NCI-H345 (cell line): ENCODE measurements at regions not wholly inside any gene's neighbourhood (a gene's known extent, or its start where the extent isn't known, plus 50 kb on each side); places are given as distances from the start of the nearest gene placed in this dataset.

Experiments
- DNase-seq: peaks from one replicate; lab custom pipeline; 2025; lab: John Stamatoyannopoulos, UW

DNA sequence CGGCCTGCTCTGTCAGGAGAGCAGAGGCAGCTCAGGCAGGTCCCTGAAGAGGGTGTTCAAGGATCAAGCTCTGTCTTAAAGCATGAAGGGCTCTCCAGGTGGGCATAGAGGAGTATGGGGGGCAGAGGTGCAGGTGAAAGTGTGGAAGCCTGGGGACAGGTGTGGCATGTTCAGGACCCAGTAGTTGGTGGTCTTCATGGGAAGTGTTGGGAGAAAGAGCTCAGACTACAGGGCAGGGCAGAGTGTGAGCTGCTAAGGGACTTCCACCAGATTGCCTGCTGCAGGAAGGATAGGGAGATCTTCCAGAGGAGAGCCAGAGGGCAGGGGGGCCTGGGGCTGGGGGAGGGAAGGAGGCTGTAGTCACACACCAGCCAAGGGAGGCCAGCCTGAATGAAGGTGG is 156.5 kb upstream of the GDF10 start:
- DNase-seq: no peak

- DNase-seq: no peak
Observed at GRCh38 chr10:47144525-47144924, 155.5 kb upstream of the GDF10 start.

- no peak for DNase-seq
Observed at GRCh38 chr10:47145290-47145934, 154.6 kb upstream of the GDF10 start.

DNA sequence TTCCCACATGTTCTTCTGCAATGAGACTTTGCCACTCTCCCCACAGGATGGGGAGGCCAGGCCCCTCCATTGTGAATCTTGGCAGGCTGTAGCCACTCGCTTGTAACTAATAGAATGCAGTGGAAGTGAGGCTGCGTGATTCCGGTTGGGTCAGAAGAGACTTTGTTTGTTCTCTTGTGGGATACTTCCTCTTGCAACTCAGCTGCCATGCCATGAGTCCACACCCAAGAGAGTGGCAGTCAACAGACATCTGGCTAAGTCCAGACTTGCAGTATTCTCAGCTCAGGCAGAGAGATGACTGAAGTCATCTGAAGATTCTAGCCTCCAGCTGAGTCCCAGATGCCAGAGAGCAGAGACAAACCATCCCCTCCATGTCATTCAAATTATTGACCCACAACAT is 153.4 kb upstream of the GDF10 start:
- no peak for DNase-seq

GRCh38 chr10:47147186-47147585 is 152.8 kb upstream of the GDF10 start:
- no peak for DNase-seq

DNA sequence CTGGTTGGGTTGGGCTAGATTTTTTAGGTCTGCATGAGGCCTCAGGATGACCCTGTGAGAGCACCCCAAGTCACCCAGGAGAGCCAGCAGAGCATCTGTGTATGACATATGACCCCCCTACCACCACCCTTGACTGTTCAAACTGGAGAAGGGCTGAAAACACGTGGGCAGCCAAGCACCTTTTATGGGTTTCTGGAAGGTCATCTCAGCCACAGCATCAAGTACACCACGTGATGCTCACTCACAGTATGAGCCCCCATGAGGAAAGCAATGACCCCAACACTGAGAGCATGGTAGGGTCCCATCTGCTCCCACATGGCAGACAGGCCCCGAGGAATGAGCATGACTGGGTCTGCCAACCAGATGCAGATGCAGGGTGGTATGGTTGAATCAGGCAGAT is 149.4 kb upstream of the GDF10 start:
- DNase-seq: no peak

GRCh38 chr10:47151920-47152319 is 148.1 kb upstream of the GDF10 start:
- no peak for DNase-seq

GRCh38 chr10:47152861-47153349 is 147.1 kb upstream of the GDF10 start:
- DNase-seq: no peak

DNA sequence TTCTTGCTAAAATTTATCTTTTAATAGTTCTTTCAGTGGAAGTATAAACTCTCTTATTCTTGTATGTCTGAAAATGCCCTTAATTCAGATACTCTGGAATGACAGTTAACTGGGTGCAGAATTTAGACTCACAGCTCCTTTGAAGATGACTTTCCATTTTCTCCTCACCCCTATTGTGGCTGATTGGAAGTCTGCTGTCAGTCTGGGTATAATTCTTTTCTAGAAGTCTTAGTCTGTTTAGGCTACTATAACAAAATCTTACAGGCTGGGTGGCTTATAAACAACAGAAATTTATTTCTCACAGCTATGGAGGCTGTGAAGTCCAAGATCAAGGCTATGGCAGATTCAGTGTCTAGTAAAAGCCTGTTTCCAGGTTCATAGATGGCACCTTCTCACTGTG is 145.2 kb upstream of the GDF10 start:
- no peak for DNase-seq

DNA sequence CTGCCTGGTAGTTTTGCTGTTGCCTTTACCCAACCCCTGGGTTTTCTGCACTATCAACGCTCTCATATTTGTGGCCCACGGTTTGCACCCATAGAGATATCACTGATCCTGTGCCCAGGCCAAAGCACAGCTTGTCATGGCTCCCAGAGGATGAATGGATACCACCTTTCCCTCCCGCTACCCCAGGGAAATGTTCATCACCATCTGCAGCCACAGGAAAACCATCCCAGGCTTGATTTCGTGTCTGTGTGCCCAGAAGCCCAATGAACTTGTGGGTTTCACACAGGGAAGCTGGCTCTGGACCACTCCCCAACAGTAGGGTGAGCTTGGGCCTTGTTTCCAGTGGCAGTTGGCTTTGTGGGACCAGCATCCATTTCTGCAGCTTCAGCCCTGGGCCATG is 143.1 kb upstream of the GDF10 start:
- no peak for DNase-seq

GRCh38 chr10:47158116-47159071 is 141.6 kb upstream of the GDF10 start:
- DNase-seq: no peak

DNA sequence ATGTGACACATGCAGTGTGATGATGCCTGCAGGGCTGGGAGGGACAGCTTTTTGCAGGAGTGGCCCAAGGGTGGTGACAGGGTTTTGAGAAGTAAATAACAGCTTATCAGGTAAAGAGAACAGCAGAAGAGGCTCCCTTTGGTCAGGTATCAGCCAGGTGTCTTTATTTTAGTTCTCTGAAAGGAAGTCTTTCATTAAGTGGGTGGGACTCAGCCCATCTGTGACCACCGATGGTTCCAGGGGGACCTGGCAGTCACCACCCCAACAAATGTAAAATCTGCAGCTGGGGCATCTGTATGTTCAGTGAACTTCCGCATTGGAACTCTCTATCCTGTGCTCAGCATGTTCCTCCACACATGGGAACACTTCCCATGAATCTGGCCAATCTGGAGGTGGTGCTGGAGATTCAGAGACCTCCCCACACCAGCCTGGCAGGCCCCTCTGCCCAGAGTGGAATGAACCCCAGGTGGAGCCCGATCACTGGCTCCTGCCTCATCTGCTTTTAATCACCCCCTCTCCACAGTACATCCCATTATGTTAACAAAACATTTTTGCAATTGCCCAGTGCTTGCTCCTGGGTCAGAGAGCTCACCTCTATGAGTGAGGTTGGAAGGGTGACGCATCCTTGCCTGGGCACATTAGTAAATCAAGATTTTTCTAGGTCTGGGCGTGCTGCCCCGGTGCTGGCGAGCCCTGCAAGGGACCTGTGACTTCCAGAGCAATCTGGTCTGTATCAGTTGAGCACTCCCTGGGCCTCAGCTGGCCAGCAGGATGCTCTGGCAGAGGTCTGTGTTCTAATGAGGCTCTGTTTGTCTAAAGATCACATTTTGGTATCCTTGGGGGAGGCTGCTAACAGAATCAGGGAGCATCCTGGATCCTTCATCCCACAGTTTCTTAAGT is 140.4 kb upstream of the GDF10 start:
- DNase-seq: no peak

GRCh38 chr10:47160261-47160908 is 139.6 kb upstream of the GDF10 start:
- no peak for DNase-seq

GRCh38 chr10:47160967-47161366 is 139.0 kb upstream of the GDF10 start:
- DNase-seq: no peak

- DNase-seq: no peak
Observed at GRCh38 chr10:47161465-47161864, 138.5 kb upstream of the GDF10 start.

DNA sequence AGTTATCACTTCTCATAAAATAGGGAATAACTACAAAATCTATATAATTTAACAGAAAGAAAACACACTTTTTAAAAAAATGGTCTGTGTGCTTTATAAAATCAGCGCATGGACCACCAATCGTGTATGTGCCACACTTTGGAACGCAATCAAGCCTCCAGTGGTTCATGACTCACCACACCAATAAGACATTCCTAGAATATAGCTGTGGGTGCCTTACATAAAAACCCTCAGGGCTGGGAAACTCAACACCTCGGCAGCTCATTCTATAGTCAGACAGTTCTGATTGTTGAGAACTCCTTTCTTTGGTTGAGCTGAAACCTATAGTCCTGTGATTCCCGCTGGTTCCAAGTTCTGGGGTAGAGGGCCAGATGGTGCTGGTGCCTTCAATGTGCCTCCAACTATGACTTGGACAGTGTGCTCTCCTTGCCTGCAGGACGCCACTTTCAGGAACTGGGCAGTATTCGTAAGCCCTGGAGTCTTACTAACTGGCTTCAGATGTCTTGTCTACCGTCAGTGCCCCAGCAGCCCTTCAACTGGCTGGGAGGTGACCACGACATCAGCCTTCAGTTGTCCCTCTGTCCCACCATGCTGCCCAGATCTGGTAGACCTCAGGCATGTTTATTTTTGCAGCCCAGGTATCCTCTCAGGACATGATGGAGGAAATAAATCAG is 135.7 kb upstream of the GDF10 start:
- DNase-seq: no peak

DNA sequence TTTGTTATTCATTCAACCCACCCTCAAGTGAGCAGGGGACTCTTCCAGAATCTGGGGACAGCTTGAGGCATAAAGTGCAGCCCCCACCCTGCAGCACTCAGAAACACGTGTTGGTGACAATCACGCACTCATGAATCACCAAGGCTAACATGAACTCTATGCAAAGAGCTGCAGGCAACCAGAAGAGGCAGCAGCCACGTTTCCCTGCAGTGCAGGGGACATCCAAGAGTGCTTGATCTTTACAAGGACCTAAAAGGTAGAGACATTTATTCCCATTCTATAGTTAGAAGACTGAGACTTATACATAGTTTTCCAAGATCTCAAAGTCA is 135.2 kb upstream of the GDF10 start:
- no peak for DNase-seq

GRCh38 chr10:47165168-47165710 is 134.8 kb upstream of the GDF10 start:
- DNase-seq: no peak

DNA sequence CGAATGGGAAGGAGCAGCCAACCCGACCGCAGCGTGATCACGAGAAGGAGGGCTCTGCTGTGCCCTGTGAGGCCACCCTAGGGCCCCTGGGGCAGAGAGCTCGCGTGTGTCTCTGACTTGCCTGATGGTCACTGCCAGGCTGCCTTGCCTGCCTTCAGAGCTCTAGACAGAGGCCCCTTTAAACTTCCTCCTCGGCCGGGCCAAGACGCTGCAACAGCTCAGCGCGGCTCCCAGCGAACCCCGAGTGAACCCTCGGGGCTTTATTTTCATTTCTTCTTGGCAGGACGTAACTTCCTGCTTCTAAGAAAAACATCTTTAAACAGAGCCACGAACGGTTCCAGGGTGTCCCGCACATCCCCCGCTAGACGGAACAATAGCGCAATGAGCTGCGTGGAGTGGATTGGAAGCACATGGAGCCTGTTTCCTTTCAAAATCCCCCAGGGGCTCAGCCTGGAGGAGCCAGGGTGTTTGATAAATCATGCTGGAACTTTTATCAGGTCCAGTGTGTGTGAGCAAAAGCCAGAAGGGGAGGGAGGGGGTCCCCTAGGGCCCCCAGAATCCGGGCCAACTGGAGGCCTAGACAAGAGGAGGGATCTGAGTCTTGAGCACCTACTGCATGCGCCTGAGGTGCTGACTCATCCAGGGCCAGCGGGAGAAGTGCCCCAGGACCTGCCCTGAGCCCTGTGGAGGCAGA is 134.1 kb upstream of the GDF10 start:
- DNase-seq: no peak

DNA sequence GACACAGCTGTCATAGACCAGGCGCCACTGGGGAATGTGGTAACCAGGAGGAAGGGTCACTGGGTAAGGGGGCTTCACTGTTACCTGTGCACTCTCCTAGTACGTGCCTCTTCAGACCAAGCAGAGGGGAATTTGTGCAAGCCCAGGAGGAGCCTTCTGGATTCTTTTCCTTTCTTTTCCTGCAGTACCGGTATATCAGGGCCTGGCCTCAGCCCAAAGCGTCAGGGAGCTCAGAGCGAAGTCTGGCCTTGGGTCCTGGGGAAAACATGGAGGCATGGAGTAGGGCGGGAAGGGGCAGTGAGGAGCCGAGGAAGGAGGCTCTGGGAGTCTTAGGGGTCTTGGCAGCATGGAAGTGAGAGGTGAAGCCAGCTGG is 133.6 kb upstream of the GDF10 start:
- DNase-seq: no peak
